Trophoblast cell (in vitro differentiated cells and primary cell): ENCODE measurements at regions not wholly inside any gene's neighbourhood (a gene's known extent, or its start where the extent isn't known, plus 50 kb on each side); places are given as distances from the start of the nearest gene placed in this dataset.

ENCODE experiments used
- DNase-seq, 2 donors: peaks; one replicate each; pipeline ENCODE4 v3.0.0-alpha.2; 2016
- H2AFZ ChIP-seq: 2 replicates; pipeline ENCODE4 v1.6.1; 2013; ENCODE audit warnings: low read length, moderate library complexity, mild to moderate bottlenecking; ENCODE audit not compliant: insufficient read depth, poor library complexity
- H2AK5ac ChIP-seq: 2 replicates; pipeline ENCODE4 v1.6.1; 2013; ENCODE audit warnings: mild to moderate bottlenecking, low read length
- H2BK120ac ChIP-seq: 2 replicates; pipeline ENCODE4 v1.6.1; 2013; ENCODE audit warnings: low read length, mild to moderate bottlenecking, moderate library complexity; ENCODE audit not compliant: insufficient read depth, poor library complexity
- H2BK12ac ChIP-seq: 2 replicates; pipeline ENCODE4 v1.6.1; 2013; ENCODE audit warnings: mild to moderate bottlenecking, low read length, moderate library complexity
- H2BK5ac ChIP-seq: 2 replicates; pipeline ENCODE4 v1.6.1; 2013; ENCODE audit warnings: low read length, low read depth, moderate library complexity, mild to moderate bottlenecking; ENCODE audit not compliant: poor library complexity
- H3K14ac ChIP-seq: 2 replicates; pipeline ENCODE4 v1.6.1; 2013; ENCODE audit warnings: mild to moderate bottlenecking, low read length
- H3K18ac ChIP-seq: 2 replicates; pipeline ENCODE4 v1.6.1; 2013; ENCODE audit warnings: mild to moderate bottlenecking, low read length
- H3K23ac ChIP-seq: 2 replicates; pipeline ENCODE4 v1.6.1; 2013; ENCODE audit warnings: low read length
- H3K27ac ChIP-seq: 2 replicates; pipeline ENCODE4 v1.5.1; 2013; ENCODE audit warnings: low read depth, mild to moderate bottlenecking, inconsistent platforms, low read length, moderate library complexity
- H3K27me3 ChIP-seq: 2 replicates; pipeline ENCODE4 v1.6.1; 2013; ENCODE audit warnings: inconsistent platforms, mild to moderate bottlenecking, low read length, moderate library complexity; ENCODE audit not compliant: insufficient read depth
- H3K36me3 ChIP-seq, 2 experiments: 1 replicate in 1 of 2; 2 replicates in 1 of 2; pipeline ENCODE4 v1.6.1; 2013; ENCODE audit warnings: low read length in 2 of 2, mild to moderate bottlenecking in 2 of 2, moderate library complexity in 1 of 2; ENCODE audit not compliant: insufficient read depth in 2 of 2, control insufficient read depth in 1 of 2
- H3K4ac ChIP-seq: 2 replicates; pipeline ENCODE4 v1.6.1; 2013; ENCODE audit warnings: low read depth, mild to moderate bottlenecking, low read length, moderate library complexity
- H3K4me1 ChIP-seq, 2 experiments: 1 replicate in 1 of 2; 2 replicates in 1 of 2; pipeline ENCODE4 v1.6.1; 2013; ENCODE audit warnings: low read length in 2 of 2, mild to moderate bottlenecking in 2 of 2, moderate library complexity in 1 of 2; ENCODE audit not compliant: insufficient read depth in 2 of 2, control insufficient read depth in 1 of 2
- H3K4me2 ChIP-seq: 2 replicates; pipeline ENCODE4 v1.6.1; 2013; ENCODE audit warnings: inconsistent platforms, mild to moderate bottlenecking, low read length, moderate library complexity
- H3K4me3 ChIP-seq: 2 replicates; pipeline ENCODE4 v1.5.1; 2013; ENCODE audit warnings: mild to moderate bottlenecking, low read depth, low read length, inconsistent platforms
- H3K79me1 ChIP-seq: one replicate; pipeline ENCODE4 v1.6.1; 2013; ENCODE audit warnings: low read length
- H3K79me2 ChIP-seq: 2 replicates; pipeline ENCODE4 v1.6.1; 2013; ENCODE audit warnings: low read length, mild to moderate bottlenecking; ENCODE audit not compliant: control insufficient read depth, insufficient read depth, poor library complexity
- H3K9ac ChIP-seq: 2 replicates; pipeline ENCODE4 v1.6.1; 2013; ENCODE audit warnings: mild to moderate bottlenecking, low read length
- H3K9me3 ChIP-seq: 2 replicates; pipeline ENCODE4 v1.6.1; 2013; ENCODE audit warnings: low read depth, mild to moderate bottlenecking, control low read depth, inconsistent platforms, low read length; ENCODE audit not compliant: insufficient read depth
- H4K12ac ChIP-seq: 2 replicates; pipeline ENCODE4 v1.6.1; 2013; ENCODE audit warnings: low read depth, mild to moderate bottlenecking, low read length, moderate library complexity
- H4K8ac ChIP-seq: 2 replicates; pipeline ENCODE4 v1.6.1; 2013; ENCODE audit warnings: low read depth, mild to moderate bottlenecking, low read length, moderate library complexity
- H4K91ac ChIP-seq: one replicate; pipeline ENCODE4 v1.6.1; 2013; ENCODE audit warnings: low read depth, mild to moderate bottlenecking, low read length, moderate library complexity
- WGBS: extraction: QIAGEN DNeasy Blood & Tissue Kit; methylation state at CpG from one replicate; pipeline ENCODE4 v1.1.7; 2013; ENCODE audit warnings: missing lambda C conversion rate; ENCODE audit not compliant: insufficient read length, insufficient coverage; ENCODE audit errors: extremely low coverage; 5-methylcytosine and 5-hydroxymethylcytosine counted together

DNA sequence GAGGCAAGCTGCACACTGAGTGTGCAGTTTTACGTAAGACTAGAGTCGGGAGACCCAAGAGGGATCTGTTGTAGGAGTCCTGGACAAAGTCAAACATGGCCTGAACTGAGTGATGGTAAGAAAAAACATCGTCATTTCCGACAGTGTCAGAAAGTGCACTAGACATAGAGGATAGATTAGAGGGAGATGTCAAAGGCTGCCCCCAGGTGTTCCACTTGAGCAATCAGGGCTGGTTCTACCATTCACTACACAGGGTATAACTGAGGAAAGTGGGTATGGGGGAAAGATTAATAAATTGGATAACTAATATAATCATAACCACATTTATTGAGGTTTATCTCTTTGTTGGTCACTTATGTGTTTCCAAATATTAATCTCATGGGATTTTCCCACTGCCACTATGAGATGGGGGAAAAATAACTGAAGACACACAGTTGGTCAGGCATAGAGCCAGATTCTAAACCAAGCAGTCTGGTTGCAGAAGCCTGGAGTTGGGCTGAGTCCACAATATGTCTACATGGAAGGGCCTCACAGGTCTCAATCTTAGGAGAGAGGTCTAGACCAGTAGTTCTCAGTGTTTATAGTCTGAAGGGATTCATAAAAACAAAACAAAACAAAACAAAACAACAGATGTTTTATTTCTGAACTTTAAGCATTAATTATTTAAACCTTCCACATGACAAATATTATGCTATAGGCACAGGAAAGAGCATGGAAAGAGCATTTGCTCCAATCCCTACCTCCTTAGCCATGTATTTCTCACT is 766.5 kb downstream of the NTRK3 start:
- Histone ChIP-seq H3K9me3 (no peaks in the 10 kb centered on the region), H3K4me3 (no peak overlapping the region), H4K12ac (no peak overlapping the region), H3K79me1 (no peaks in the 10 kb centered on the region), H3K27me3 (no peaks in the 10 kb centered on the region), H3K27ac (no peak overlapping the region), H3K36me3 (no peaks in the 10 kb centered on the region), H2BK12ac (no peak overlapping the region), H2BK120ac (no peak overlapping the region), H3K4me2 (no peak overlapping the region), H3K9ac (no peak overlapping the region), H2BK5ac (no peak overlapping the region), H3K79me2 (no peaks in the 10 kb centered on the region), H2AFZ (no peak overlapping the region), H3K18ac (no peak overlapping the region), H4K91ac (no peak overlapping the region), H3K4me1 (no peaks in the 10 kb centered on the region), H3K4ac (no peak overlapping the region), H2AK5ac (no peak overlapping the region), H3K23ac (no peak overlapping the region), H3K14ac (no peak overlapping the region), H4K8ac (no peak overlapping the region)
- no CpG with 5 or more reads among the region's 4 CpGs for WGBS
- DNase-seq: no peak

- Histone ChIP-seq H3K14ac (no peak overlapping the region), H3K18ac (no peak overlapping the region), H3K4me3 (no peak overlapping the region), H3K36me3 (no peaks in the 10 kb centered on the region), H4K91ac (no peak overlapping the region), H3K9me3 (no peaks in the 10 kb centered on the region), H4K8ac (no peak overlapping the region), H3K4me2 (no peak overlapping the region), H2BK5ac (no peak overlapping the region), H3K9ac (no peak overlapping the region), H3K4me1 (no peaks in the 10 kb centered on the region), H3K79me1 (no peaks in the 10 kb centered on the region), H2AFZ (no peak overlapping the region), H4K12ac (no peak overlapping the region), H2BK12ac (no peak overlapping the region), H3K23ac (no peak overlapping the region), H2AK5ac (no peak overlapping the region), H2BK120ac (no peak overlapping the region), H3K27me3 (no peaks in the 10 kb centered on the region), H3K79me2 (no peaks in the 10 kb centered on the region), H3K27ac (no peak overlapping the region), H3K4ac (no peak overlapping the region)
- no peak for DNase-seq
Measured at GRCh38 chr15:87489456-87489855, 767.1 kb downstream of the NTRK3 start.

DNA sequence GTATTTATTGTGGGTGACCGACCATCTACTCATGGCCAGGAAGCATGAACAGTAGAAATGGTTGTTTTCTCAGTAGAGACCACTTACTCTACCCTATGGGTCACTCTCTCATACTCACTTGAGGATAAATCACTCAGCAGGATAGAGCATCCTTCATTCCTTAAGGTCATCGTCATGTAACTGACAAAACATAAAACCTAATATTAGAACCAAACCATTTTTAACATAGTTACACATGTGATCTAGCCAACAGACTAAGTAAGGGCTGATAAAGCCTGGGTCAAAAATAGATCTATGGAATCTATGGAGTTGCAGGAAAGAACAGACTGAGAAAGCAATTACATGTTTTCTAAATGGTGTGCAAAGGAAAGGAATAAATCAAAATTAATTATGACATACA is 769.1 kb downstream of the NTRK3 start:
- H4K12ac ChIP-seq: no peak overlapping the region
- H3K4me1 ChIP-seq: no peaks in the 10 kb centered on the region
- H3K27me3 ChIP-seq: no peaks in the 10 kb centered on the region
- H3K4me2 ChIP-seq: no peak overlapping the region
- no peak overlapping the region for H2AFZ ChIP-seq
- no peak overlapping the region for H2BK12ac ChIP-seq
- H4K8ac ChIP-seq: no peak overlapping the region
- no peak overlapping the region for H3K14ac ChIP-seq
- no peak overlapping the region for H2BK120ac ChIP-seq
- H3K9me3 ChIP-seq: no peaks in the 10 kb centered on the region
- WGBS: no CpG with 5 or more reads among the region's 2 CpGs
- H4K91ac ChIP-seq: no peak overlapping the region
- no peak overlapping the region for H3K9ac ChIP-seq
- H3K4me3 ChIP-seq: no peak overlapping the region
- no peaks in the 10 kb centered on the region for H3K79me1 ChIP-seq
- H3K18ac ChIP-seq: no peak overlapping the region
- DNase-seq: no peak
- H3K79me2 ChIP-seq: no peaks in the 10 kb centered on the region
- H3K4ac ChIP-seq: no peak overlapping the region
- H3K36me3 ChIP-seq: no peaks in the 10 kb centered on the region
- H3K23ac ChIP-seq: no peak overlapping the region
- no peak overlapping the region for H2BK5ac ChIP-seq
- no peak overlapping the region for H3K27ac ChIP-seq
- H2AK5ac ChIP-seq: no peak overlapping the region

DNA sequence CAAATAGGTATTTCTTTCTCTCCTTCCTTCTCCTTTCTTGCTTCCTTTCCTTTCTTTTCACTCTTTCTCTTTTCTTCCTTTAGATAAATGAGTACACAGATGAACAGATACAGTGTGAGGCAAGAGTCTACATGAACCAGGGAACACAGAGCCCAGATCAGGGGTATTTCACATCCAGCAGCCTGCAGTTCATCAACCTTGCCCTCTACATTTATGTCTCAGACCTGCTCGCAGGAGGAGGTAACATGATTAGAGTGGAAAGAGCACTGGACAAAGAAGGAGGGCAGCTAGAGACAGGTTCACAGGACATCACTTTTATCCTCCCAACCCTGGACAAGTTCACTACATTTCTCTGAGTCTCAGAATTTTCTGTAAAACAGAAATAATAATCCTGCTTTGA is 773.1 kb downstream of the NTRK3 start:
- Histone ChIP-seq H3K27ac (no peak overlapping the region), H3K18ac (no peak overlapping the region), H3K27me3 (no peaks in the 10 kb centered on the region), H3K9me3 (no peaks in the 10 kb centered on the region), H2AFZ (no peak overlapping the region), H3K4me2 (no peak overlapping the region), H4K91ac (no peak overlapping the region), H2BK5ac (no peak overlapping the region), H4K12ac (no peak overlapping the region), H3K4me1 (no peaks in the 10 kb centered on the region), H3K9ac (no peak overlapping the region), H2AK5ac (no peak overlapping the region), H3K14ac (no peak overlapping the region), H3K4me3 (no peak overlapping the region), H3K79me2 (no peaks in the 10 kb centered on the region), H2BK12ac (no peak overlapping the region), H2BK120ac (no peak overlapping the region), H4K8ac (no peak overlapping the region), H3K36me3 (no peaks in the 10 kb centered on the region), H3K4ac (no peak overlapping the region), H3K79me1 (no peaks in the 10 kb centered on the region), H3K23ac (no peak overlapping the region)
- no peak for DNase-seq
- WGBS: no CpG with 5 or more reads among the region's 1 CpG
